ENCODE measurements at regions not wholly inside any gene's neighbourhood (a gene's known extent, or its start where the extent isn't known, plus 50 kb on each side); places are given as distances from the start of the nearest gene placed in this dataset.

DNA sequence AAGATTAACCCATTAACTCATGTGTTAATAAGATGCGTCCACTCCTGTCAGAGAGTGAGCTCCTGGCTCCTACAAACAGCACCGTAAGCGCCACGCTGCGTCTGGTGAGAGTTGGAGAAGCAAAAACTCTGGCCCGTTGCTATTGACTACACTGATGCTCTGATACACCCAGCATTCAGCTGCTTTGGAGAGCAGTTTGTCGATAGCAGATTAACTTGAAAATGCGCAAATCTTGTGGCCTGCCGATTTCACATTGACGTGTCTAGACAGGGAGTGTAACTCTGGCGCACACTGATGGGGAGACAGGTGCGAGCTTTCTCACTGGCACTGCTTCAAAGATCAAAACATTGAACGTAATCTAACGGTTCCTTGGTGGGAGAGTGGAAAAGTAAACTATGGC is 151.7 kb upstream of the RPS6KA2 start:
- no peaks in the 10 kb centered on the region for H3K27me3 Mint-ChIP-seq
- H3K9me3 Mint-ChIP-seq (ENCODE audit: insufficient read depth) = no peaks in the 10 kb centered on the region
- H3K4me2 ChIP-seq (replicated peaks; ENCODE audit: low read depth, low read length, poor library complexity, severe bottlenecking) = no peak overlapping the region
- POLR2A ChIA-PET = no interaction called here
- H3K36me3 ChIP-seq (replicated peaks in 1 of 2; ENCODE audit: control extremely low read depth in 1 of 2, control insufficient read depth in 1 of 2, extremely low read depth in 1 of 2, insufficient read depth in 2 of 2, low read length in 1 of 2) = no peaks in the 10 kb centered on the region
- H4K20me1 ChIP-seq (ENCODE audit: control insufficient read depth, insufficient read depth, low read length, poor library complexity, severe bottlenecking) = no peaks in the 10 kb centered on the region
- no peak overlapping the region for H3K4me3 Mint-ChIP-seq
- DNase-seq (no peak), ATAC-seq (ENCODE audit: low read depth) (no peak)
- H2AFZ ChIP-seq (ENCODE audit: insufficient read depth, low read depth, low read length, poor library complexity, severe bottlenecking) = no peak overlapping the region
- H3K4me1 Mint-ChIP-seq = peaks cover 2% of the 10 kb centered on the region
- H3K79me2 ChIP-seq (ENCODE audit: control insufficient read depth, insufficient read depth, low read length) = no peaks in the 10 kb centered on the region
- peaks cover 0 to 5% (median 0%) of the 10 kb centered on the region in 4 experiments for H3K27me3 ChIP-seq (replicated peaks in 1 of 4; ENCODE audit: control extremely low read depth in 1 of 4, control insufficient read depth in 3 of 4, insufficient read depth in 4 of 4, low read length in 3 of 4)
- no peak overlapping the region for H3K9ac ChIP-seq (ENCODE audit: low read length)
- H3K27ac Mint-ChIP-seq = no peak overlapping the region
- H3K9me3 ChIP-seq (ENCODE audit: control extremely low read depth in 1 of 3, control insufficient read depth in 2 of 3, insufficient read depth in 1 of 3, low read length in 2 of 3) = no peaks in the 10 kb centered on the region
- no peak overlapping the region for H3K4me3 ChIP-seq (ENCODE audit: control extremely low read depth in 1 of 5, extremely low read depth in 1 of 5, insufficient read depth in 1 of 5, low read depth in 2 of 5, low read length in 4 of 5)
- intact Hi-C loops (cut with micrococcal nuclease) = loop anchor here (5.0 kb wide), 1 partner anchor 594 kb away; no protein-coding TSS in a partner anchor
- 98% methylated on average over 14 of the region's 14 CpGs for WGBS (ENCODE audit: insufficient coverage)
- no peak overlapping the region for H3K27ac ChIP-seq (ENCODE audit: low read length in 2 of 2)
- H3K4me1 ChIP-seq (ENCODE audit: control insufficient read depth in 2 of 2, insufficient read depth in 2 of 2, low read length in 2 of 2) = peaks cover 0 to 5% of the 10 kb centered on the region in 2 donors
- CTCF ChIA-PET = interaction anchor here (0.8 to 6.3 kb wide), 5 partner anchors 9 to 510 kb away, joined by 3 to 53 read pairs (median 8); partner anchors contain the start of gene UNC93A
- TF ChIP-seq EZH2 (IDR thresholded peaks at IDR 0.05; ENCODE audit: borderline replicate concordance, insufficient read depth, low read depth, low read length, poor library complexity, severe bottlenecking) = no peak
- TF ChIP-seq, protein P1, sequence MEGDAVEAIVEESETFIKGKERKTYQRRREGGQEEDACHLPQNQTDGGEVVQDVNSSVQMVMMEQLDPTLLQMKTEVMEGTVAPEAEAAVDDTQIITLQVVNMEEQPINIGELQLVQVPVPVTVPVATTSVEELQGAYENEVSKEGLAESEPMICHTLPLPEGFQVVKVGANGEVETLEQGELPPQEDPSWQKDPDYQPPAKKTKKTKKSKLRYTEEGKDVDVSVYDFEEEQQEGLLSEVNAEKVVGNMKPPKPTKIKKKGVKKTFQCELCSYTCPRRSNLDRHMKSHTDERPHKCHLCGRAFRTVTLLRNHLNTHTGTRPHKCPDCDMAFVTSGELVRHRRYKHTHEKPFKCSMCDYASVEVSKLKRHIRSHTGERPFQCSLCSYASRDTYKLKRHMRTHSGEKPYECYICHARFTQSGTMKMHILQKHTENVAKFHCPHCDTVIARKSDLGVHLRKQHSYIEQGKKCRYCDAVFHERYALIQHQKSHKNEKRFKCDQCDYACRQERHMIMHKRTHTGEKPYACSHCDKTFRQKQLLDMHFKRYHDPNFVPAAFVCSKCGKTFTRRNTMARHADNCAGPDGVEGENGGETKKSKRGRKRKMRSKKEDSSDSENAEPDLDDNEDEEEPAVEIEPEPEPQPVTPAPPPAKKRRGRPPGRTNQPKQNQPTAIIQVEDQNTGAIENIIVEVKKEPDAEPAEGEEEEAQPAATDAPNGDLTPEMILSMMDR (IDR thresholded peaks at IDR 0.05) = no peak

DNA sequence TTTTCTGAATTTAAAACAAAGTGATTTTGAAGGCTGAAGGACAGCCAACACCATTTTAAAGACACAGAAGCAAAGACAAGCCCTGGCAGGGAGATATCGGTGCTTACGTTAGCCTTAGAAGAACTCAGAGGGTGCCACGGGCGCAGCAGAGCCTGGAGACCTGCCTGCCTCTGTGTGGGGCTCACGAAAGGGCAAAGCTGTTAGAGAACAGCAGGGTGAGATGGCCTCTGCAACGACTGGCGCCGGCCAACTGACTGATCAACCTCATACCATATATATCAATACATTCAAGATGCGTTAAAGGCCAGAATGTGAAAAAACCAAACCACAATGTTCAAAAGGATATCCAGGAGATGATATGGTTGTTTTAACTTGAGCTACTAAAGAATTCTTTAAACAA is 151.0 kb upstream of the RPS6KA2 start:
- H3K27me3 ChIP-seq (replicated peaks in 1 of 4; ENCODE audit: control extremely low read depth in 1 of 4, control insufficient read depth in 3 of 4, insufficient read depth in 4 of 4, low read length in 3 of 4) = peaks cover 0 to 5% (median under 1%) of the 10 kb centered on the region in 4 experiments
- no peak overlapping the region for H2AFZ ChIP-seq (ENCODE audit: insufficient read depth, low read depth, low read length, poor library complexity, severe bottlenecking)
- intact Hi-C loops (cut with micrococcal nuclease) = loop anchor here (5.0 kb wide), 1 partner anchor 594 kb away; no protein-coding TSS in a partner anchor
- no peaks in the 10 kb centered on the region for H3K79me2 ChIP-seq (ENCODE audit: control insufficient read depth, insufficient read depth, low read length)
- no peak overlapping the region for H3K27ac ChIP-seq (ENCODE audit: low read length in 2 of 2)
- H3K4me3 Mint-ChIP-seq = no peak overlapping the region
- no peak overlapping the region for H3K9ac ChIP-seq (ENCODE audit: low read length)
- H3K4me1 ChIP-seq (ENCODE audit: control insufficient read depth in 2 of 2, insufficient read depth in 2 of 2, low read length in 2 of 2) = peaks cover 0 to 5% of the 10 kb centered on the region in 2 donors
- no peak for ATAC-seq (ENCODE audit: low read depth)
- CTCF ChIA-PET = interaction anchor here (0.9 to 6.3 kb wide), 4 partner anchors 10 to 511 kb away, joined by 3 to 53 read pairs (median 14); partner anchors contain the start of gene UNC93A
- no peak overlapping the region for H3K4me3 ChIP-seq (ENCODE audit: control extremely low read depth in 1 of 5, extremely low read depth in 1 of 5, insufficient read depth in 1 of 5, low read depth in 2 of 5, low read length in 4 of 5)
- no peaks in the 10 kb centered on the region for H3K36me3 ChIP-seq (replicated peaks in 1 of 2; ENCODE audit: control extremely low read depth in 1 of 2, control insufficient read depth in 1 of 2, extremely low read depth in 1 of 2, insufficient read depth in 2 of 2, low read length in 1 of 2)
- H3K27me3 Mint-ChIP-seq = no peaks in the 10 kb centered on the region
- no peaks in the 10 kb centered on the region for H3K9me3 ChIP-seq (ENCODE audit: control extremely low read depth in 1 of 3, control insufficient read depth in 2 of 3, insufficient read depth in 1 of 3, low read length in 2 of 3)
- no peak overlapping the region for H3K27ac Mint-ChIP-seq
- H3K9me3 Mint-ChIP-seq (ENCODE audit: insufficient read depth) = no peaks in the 10 kb centered on the region
- H3K4me2 ChIP-seq (replicated peaks; ENCODE audit: low read depth, low read length, poor library complexity, severe bottlenecking) = no peak overlapping the region
- no peaks in the 10 kb centered on the region for H4K20me1 ChIP-seq (ENCODE audit: control insufficient read depth, insufficient read depth, low read length, poor library complexity, severe bottlenecking)
- POLR2A ChIA-PET = no interaction called here
- peaks cover 2% of the 10 kb centered on the region for H3K4me1 Mint-ChIP-seq
- no peak for TF ChIP-seq EZH2 (IDR thresholded peaks at IDR 0.05; ENCODE audit: borderline replicate concordance, insufficient read depth, low read depth, low read length, poor library complexity, severe bottlenecking)
- TF ChIP-seq, protein P1 (IDR thresholded peaks at IDR 0.05) = no peak
- no peak for DNase-seq
- 98% methylated on average over 5 of the region's 9 CpGs for WGBS (ENCODE audit: insufficient coverage)

All from B cell (primary cell).